ENCODE measurements at regions not wholly inside any gene's neighbourhood (a gene's known extent, or its start where the extent isn't known, plus 50 kb on each side); places are given as distances from the start of the nearest gene placed in this dataset.

- TF ChIP-seq CTCF (conservative IDR thresholded peaks at IDR 0.05; ENCODE audit: low read depth, low read length): no peak
- TF ChIP-seq EZH2 (IDR thresholded peaks at IDR 0.05; ENCODE audit: borderline replicate concordance, low read depth, low read length, poor library complexity, severe bottlenecking): no peak
Observed at GRCh38 chr10:130372866-130373265, 236.7 kb downstream of the GLRX3 start.

All from A673 (cell line).